GM04504 (cell line): ENCODE measurements at regions not wholly inside any gene's neighbourhood (a gene's known extent, or its start where the extent isn't known, plus 50 kb on each side); places are given as distances from the start of the nearest gene placed in this dataset.
"Not testable (repeated sequence)": the region's sequence is repeated elsewhere in the genome, so short reads cannot be mapped to it uniquely, and the experiment has no call there.

ENCODE experiments used
- DNase-seq: peaks from one replicate; pipeline ENCODE4 v3.0.0-alpha.2; 2012; ENCODE audit warnings: low read depth

DNA sequence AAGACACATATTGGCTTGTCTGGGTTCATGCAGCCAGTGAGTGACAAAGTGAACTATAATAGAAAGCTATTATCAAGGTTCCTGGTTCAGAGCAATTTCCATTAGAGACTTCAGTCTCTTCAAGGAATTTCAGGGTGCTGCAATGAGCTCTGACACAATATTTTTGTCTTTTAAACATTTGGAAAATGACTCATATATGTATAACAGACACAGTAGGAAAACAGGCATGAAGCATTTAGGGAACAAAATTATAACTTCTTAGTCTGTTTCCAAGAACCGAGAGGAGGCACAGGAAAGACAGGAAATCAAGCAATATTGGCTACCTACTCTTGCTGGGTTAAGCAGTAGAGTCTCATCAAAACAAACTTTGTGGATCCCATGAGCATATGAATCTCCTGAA, 170.4 kb downstream of the PTPRC start:
- peak; percentile 13 for DNase-seq

DNA sequence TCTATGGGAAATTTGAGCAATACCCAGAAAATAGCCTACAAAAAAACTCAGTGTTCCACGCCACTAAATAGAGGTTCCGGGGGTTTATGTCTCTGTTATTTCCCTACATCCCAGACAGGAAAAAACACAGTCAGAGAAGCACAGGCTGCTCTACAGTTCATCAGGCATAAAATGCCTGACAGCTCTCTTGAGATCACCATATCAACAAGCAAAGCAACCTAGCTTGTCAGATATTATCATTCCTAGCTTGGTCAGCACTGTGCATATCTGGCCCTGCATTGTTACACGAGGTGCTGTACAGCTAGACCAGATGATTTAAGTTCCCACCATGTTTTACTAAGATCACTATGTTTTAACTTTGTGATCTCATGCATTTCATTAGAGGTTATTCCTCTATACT, 172.6 kb downstream of the PTPRC start:
- no peak for DNase-seq

DNA sequence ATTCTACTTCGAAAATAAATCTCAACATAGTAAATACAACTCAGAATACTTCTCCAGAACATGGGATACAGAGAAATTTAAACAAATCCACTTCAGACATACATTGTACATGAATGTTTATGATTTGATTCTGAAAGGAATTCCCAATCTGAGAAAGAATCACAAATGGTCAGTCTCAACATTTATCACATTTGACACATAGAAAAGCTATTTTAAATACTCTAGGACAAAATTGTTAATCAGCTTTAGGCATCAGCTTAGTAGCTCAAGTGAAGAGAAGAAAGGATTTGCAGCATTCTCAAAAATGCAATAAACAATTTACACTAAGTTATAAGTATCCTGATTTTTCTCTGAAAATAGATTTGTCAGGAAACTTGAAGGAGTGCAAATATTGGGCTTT, 184.8 kb downstream of the PTPRC start:
- no peak for DNase-seq

DNA sequence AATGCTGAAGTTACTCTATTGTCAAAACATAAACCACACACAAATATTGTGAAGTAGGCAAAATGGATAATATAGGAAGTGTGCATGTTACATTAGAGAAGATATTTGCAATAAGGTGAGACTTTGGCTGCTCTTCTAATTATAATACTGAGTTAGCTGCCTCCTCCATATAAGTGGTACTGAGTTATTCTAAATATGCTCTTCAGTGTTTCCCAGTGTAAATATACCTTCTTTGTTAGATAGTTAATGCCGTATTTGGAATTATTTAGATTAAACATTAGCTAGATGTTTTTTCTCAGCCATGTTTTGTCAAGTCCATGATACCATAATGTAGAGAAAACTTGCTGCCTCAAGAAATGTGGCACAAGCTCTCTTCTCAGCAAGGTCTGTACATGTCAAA, 186.4 kb downstream of the PTPRC start:
- no peak for DNase-seq

DNA sequence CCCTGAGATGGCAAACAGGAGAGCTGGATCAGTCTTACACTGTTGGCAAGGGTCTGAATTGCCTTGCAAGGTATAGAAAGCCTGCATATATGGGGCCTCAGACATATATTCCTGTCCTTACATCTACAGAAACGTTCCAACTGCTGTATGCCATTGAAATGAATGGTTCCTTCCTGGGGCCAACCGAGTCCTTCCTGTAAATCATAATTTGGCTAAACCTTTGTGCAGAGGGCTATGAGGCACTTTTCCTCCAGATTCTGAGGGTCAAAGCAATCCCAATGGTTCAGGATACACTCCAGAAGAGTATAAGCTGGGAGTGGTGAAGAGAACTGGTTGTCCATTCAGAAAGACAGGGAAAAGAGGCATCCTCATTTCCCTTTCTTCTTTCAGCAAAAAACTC, 190.5 kb downstream of the PTPRC start:
- no peak for DNase-seq

DNA sequence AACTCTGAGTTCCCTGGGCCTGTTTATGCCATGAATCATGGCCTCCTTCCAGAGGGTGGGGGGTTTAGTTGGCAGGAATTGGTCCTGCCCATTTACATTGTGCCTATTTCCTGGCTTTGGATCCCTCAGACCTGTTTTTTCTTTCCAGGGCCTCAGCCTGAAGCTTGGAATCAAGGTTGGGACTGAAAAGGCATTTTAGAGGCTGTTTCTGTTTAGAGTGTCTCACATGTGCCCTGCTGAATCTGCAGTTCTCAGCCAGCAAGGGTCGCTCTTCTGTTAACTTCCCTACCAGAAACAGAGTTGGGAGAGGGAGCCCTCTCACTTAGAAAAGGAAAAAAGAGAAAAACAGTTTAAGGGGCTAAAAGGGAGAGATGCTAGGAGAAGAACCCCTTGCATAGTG, 191.1 kb downstream of the PTPRC start:
- DNase-seq = no peak

DNA sequence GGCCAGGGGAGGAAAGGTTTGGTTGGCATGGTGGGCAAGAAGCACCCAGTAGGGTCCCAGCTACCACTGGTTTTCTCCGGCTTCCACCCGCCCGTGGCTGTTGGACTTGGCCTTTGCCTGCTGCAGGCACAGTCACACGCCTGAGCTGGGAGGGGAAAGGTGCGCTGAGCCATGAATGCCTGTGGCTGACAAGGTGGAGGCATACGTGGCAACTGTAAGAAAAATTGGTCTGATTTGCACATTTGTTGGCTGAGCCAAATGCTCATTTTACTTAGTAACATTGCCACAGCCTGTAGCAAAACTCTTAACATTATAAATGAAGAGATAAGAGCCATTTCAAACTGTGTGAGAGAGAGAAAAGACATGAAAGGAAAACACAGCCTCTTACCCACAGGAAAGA, 191.6 kb downstream of the PTPRC start:
- no peak for DNase-seq

DNA sequence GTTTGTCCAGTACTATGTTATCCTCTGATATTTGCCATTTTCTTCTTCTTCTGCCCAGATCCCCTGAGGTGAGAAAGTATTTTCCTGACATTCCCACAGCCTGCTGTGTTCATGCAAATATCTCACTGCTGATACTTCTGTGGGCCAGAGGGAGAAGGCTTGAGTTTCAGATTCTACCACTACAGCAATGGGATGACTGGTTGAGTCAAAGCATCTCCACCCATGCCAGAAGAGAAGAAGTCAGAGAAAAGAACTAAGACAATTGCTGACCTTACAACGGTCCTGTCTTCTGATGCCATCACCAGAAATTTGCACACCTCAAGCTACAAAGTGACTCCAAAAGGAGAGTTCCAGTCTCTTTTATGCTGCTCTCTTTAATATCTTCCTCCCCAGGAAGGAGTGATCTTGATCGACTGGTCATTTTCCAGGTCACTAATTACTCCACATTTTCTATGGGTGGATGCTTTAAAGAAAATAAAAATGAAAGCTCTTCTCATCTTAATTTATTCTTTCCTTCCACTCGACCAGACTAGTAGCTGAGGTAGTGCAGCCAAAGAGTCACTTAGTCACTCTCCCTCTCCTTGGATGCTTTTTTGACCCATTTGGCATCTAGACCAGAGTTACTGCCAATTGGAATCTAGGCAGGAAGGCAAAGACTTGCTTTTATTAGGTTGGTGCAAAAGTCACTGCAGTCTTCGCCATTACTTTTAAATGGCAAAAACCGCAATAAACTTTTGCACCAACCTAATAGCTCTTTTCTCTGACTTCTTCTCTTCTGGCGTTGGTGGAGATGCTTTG, 195.1 kb downstream of the PTPRC start:
- DNase-seq = no peak

DNA sequence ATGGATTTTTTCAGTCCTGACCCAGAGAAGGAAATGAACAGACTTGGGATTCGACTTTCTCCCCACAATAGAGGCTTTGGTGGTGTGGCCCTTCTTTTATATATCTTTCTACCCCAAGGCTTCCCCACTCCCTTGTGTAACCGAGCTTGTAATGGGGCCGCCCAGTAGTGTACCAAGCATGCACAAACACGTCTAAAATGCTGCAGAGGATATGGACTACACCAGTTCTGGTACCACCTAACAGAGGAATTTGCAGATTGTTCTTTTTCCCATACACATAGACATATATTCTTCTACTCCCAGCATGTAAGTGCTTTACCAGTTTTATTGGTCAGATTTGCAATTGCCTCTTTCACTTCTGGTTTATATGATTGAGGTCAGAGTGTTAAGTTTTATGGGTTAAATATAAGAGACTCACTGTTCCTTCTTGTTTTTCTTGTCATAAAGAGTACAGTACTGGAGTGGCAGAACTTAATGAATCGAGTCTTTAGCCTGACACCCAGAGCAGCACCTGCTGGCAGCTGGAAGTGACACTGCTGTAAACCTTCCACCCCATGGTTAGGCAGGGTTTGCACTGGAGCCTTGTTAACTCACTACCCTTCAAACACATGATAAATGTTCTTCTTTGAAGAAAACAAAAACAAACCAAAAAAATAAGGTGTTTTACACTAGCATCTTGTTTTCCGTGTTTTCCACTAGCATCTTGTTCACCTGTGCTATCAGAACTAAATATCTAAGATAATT, 198.6 kb downstream of the PTPRC start:
- DNase-seq = no peak

DNA sequence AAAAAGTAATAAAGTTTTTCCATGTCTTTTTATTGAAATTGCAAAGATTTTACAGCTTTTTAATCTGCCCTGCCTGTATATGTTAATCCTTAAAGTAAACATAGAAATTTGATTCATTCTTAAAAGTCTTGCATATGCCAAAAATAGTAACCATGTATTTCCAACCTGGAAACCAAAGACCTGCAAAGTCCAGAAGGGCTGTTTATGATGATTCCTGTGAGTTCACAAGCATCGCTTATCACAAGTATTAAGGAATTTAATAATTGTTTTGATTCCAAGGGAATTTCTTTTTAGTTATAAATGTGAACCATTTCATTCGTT, 199.1 kb downstream of the PTPRC start:
- no peak for DNase-seq

DNA sequence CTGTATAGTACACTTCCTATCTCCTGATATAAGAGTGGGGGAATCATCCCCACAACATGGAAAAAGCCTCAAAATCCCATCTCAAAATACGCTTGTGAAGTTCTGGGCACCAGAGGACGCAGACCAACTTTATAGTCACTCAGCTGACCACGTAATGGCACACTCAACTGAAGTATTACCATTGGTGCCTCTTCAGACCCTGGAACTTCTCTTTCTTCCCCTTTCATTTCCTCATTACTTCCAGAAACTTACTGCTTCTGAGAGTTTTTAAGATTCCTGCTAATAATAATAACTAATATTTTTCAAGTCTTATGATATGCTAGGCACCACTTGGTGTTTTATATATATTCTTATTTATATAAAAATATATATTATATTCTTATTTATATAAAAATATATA, 202.6 kb downstream of the PTPRC start:
- DNase-seq = no peak

DNA sequence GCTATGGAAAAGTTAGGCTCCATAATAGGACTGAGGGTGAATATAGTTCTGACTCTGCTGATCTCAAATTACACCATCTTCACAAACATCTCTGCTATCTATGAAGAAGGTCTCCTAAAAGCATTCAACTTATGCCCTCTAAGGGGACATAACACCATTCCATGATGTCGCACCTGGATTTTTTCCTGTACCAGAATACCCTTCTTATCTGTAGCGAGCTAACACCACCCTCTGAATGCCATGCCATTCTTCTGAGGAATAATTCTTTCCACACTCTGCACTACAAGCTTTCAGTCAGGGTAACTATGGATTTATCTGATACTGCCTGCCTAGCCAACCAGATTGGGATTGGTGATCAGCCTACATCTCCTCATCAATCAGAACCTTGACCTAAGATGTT, 203.8 kb downstream of the PTPRC start:
- DNase-seq = no peak

DNA sequence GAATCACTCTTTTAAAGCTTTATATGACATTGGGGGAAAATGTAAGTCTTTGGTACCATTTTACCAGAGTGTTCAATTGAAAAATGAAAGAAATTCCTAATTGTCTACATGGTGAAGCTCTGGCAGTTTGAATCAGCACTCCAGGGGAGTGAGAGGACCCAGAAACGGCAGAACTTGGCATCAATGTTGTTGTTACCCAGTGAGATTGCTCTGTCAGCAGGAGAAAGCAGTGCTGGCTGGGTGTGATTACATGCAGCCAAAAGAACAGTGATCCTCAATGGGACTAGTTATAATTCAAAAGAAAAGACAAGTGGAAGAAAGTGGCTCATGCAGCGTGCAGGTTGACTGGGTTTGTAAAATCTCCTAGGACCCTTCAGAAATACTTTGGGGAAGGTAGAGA, 206.4 kb downstream of the PTPRC start:
- no peak for DNase-seq

DNA sequence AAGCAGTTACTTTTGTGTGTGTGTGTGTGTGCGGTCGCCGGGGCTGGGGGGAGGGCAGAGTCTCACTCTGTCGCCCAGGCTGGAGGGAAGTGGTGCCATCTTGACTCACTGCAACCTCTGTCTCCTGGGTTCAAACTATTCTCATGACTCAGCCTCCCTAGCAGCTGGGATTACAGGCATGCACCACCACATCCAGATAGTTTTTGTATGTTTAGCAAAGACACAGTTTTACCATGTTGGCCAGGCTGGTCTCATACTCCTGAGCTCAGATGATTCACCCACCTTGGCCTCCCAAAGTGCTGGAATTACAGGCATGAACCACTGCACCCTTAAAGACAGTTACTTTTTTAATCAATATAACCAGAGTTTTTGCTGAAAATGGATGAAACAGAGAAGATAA, 207.0 kb downstream of the PTPRC start:
- no peak for DNase-seq

DNA sequence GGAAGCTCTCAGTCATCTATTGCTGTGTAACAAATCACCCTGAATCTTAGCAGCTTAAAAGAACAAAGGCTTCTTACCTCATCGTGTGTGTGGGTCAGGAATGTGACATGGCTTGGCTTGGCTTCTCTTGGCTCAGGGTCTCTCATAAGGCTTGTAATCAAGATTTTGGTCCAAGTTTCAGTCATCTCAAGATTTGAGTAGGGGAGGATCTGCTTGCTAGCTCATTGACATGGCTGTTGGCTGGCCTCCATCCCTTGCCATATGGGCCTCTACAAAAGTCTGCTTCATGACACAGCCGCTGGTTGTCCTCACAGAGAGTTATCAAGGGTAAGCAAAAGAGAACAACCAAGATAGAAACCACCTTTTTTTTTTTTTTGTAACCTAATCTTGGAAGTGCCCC, 207.7 kb downstream of the PTPRC start:
- no peak for DNase-seq

DNA sequence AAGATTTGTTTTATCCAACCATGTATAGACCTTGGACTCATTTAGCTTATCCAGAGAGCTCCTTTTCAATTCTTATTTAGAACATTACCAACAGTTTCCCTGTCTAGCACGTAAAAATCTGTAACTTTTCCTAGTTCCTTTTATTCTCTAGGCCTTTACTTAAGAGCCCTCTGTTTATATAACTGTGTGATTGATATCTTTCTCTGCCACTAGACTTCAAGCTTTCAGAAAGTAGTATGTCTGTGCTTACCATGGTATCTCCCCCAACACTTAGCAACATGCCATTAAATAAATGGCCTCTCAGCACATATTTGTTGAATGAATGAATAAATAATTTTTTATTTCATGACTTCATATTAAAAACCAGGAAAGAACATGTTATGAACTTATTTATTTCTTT, 209.4 kb downstream of the PTPRC start:
- DNase-seq = no peak

DNA sequence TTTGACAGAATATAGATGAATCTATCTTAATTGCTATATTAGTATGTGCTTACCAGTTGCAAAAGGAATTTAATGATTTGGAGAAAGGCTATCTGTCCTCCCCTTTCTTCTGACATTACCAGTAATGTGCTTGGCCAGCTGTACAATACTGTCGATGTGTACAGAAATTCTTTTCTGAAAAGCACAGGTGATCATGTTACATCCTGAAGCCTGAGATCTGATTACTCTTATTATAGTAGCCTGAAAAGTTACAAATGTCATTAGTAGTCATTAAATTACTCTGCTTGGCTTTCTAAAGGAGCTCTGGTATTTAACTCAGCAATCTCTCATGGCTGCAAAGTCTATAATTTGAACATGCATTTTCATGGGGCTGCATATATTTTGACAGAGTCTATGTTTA, 209.8 kb downstream of the PTPRC start:
- no peak for DNase-seq

DNA sequence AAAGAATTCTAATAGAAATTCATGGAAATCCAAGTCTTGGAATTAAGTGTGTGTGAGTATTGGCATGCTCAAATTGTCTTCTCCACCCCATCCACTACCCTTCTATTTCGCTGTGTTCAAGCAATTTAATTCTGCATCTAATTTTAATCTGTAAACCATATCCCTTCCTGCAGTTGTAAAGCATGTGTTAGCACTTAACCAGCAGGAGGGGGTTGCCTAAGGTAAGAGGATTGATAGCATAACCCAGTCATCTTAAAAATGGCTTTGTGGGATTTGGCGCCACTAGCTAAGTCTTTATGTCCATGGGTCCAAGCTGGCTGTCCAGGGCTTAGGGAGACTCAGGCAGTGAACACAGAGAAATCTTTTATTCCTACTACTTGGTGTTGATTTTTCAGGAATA, 210.3 kb downstream of the PTPRC start:
- DNase-seq = no peak

DNA sequence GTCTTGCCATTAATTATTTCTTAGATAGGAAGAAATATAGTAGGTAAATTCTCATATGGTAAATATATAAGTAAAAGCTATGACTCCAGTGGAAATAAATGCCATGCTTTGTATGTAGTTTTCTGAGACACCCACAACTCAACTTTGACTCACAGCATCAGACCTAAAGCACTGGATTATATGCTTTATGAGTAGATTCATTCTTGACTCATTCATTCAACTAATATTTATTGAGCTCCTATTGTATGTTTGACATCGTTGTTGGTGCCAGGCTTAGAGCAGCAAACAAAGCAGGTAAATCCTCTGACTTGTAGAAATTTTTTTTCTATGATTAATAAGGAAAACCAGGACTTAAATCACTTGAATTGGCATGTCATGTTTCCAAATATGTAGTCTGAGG, 211.4 kb downstream of the PTPRC start:
- DNase-seq = no peak

DNA sequence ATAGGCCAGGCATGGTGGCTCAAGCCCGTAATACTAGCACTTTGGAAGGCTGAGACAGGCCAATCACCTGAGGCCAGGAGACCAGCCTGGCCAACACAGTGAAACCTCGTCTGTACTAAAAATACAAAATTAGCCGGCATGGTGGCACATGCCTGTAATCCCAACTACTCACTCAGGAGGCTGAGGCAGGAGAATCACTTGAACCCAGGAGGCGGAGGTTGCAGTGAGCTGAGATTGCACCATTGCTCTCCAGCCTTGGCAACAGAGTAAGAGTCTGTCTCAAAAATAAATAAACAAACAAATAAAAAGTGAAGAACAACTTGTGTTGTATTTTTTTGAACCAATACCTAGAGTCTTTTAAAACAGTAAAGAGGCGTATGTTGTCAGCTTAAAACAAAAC, 212.1 kb downstream of the PTPRC start:
- DNase-seq = not testable (repeated sequence)

DNA sequence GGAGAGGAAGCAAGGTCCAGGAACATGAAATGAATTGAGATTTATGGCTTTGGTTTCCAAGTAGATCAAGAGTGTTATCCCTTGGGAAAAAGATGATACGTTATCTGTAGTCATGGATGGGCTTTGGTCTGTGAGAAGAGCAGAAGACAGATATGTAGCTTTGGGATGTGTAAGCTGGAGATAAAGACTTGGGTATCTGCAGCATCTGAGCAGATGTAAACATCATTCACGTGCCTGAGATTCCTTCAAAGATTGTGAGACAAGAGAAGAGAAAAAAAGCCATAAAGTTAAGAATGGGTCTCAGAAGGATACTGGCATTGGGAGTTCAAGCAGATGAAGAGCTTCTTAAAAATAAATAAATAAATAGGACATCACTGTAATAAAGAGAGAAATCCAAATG, 217.8 kb downstream of the PTPRC start:
- DNase-seq = no peak

DNA sequence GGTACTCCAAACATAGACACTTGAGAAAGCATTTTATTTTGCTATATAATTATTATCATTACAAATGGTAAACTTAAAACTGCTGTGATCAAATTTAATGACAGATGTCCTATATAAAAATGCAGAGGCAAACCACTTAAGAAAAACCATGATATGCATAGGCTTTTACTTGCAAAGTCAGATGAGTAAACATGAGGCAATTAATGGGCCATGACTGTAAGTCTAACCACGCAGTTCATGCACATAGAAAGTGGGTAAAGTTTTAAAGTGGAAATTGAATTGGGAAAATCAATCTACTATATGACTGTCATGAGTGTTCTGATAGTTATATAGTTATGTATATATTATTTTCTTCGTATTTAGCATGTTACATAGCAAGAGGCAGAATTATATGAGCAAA, 219.2 kb downstream of the PTPRC start:
- DNase-seq = no peak

DNA sequence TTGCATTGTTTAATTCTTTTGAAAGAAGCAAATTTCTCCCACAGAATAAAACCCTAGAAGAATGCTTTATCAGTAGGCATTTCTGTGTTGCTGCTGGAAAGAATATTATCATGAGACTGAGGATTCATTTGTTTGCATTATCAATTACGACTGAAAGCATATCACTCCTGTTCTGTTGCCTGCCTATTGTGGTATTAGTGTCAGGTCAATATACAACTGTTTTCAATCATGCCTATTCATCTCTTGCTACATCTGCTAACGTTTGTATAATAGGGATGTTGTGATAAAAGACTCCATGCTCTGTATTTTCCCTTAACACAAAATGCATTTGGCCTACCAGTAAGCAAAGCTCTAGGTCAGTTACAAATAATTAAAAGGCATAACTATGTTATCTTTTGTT, 221.5 kb downstream of the PTPRC start:
- no peak for DNase-seq

DNA sequence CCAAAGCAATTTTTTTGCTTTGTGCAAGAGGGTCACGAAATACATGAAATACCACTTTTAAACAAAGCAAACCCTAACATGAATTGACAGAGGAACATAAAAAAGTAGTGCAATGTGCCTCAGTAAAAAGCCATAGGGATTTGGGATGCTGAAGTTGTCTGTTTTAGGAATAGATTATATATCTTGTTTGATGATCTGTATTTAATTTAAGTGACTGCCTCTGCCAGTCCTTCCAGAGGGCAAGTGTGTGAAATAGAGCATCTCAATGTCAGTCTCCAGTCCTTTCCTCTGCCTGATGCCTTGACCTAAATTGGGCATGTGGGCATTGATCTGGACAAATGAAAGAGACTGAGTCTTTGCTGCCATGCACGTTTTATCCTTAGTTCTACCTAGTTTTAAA, 222.8 kb downstream of the PTPRC start:
- DNase-seq = no peak
